Cerebellar nuclear complex (tissue), 1 donor: ENCODE measurements at regions not wholly inside any gene's neighbourhood (a gene's known extent, or its start where the extent isn't known, plus 50 kb on each side); places are given as distances from the start of the nearest gene placed in this dataset.
"Not testable (repeated sequence)": the region's sequence is repeated elsewhere in the genome, so short reads cannot be mapped to it uniquely, and the experiment has no call there.

Experiments
- DNase-seq, 2 experiments: peaks; one replicate each; lab custom pipeline; 2025; lab: John Stamatoyannopoulos, UW

DNA sequence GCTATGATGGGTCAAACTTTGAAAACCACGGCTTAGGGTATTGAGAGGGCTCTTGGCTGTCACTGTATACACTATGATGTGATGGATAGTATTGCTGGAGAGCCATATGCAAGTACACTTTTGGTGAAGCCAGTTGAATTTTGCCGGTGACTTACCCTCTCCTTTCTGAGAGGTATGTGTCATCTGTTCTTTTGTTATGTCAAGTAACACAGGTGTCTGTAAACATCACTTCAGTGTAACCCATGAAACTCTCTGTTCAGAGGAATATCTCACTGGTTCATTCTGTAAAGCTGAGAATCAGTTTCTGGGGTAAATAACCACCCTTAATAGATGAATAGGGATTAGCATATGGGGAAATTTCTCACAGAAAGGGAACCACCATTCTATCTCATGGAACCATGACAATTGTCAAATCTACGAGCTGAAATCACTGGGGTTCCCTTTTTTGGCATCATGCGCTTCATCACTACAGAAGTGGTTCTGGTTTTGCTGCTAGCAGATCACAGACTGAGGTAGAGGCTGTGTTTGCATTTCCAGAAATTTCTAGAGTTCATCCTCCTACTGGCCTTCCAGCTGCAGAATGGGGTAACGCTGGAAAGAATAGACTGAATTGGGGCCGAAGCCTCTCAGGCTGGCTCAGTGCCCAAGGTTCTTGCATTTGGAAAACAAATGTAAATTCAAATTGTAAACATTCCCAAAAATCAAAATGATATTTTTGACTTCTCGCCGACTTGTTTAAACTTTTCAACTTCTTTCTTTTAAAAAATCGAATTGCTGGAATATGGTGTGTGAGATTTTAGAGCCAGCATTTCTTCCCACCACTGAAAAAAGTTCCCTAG is 83.3 kb upstream of the CREB5 start:
- no peak for DNase-seq

GRCh38 chr7:28329661-28330363 is 82.5 kb upstream of the CREB5 start:
- no peak for DNase-seq

DNA sequence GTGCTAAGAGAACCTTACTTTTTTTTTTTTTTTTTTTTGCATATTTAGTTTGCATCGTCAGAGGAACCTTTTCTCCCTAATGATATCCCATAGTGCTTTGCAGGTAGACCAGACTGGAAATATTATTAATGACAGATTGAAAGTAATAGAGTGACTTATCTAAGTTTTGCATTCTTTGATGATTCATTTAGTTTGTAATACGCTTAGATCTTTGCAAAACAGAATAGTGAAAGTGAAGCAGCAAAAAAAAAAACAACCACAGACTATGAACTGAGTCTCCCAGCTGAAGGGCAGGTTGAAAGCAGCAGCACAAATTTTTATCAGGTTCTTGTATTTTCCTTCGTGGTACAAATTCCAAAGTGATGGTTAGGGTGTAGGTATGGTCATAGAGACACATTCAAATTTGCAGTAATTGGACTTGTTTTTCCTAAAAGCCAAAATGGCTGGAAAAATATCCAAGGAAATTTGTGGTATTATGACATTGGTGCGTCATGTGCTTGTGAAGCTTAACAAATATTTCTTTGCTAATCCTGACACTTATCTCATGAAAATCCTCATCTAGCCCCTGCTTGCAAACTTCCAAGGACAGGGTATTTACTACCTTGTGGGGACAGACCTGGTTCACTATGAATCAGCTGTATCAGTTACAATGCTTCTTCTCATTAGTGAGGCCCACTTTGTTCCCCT is 81.8 kb upstream of the CREB5 start:
- DNase-seq: no peak

DNA sequence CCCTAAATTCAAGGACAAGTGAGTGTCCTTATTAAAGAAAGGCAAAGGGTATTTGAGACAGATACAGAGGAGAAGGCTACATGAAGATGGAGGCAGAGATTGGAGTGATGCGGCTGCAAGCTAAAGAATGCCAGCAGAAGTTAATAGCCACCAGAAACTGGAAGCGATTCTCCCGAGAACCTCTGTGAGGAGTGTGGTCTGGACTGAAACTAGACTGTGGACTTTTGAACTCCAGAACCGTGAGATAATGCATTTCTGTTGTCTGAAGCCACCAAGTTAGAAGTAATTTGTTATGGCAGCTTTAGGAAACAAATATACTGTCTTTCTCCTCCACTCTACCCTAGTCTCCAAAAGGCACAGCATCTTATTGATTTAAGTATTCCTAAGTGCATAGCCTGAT is 80.3 kb upstream of the CREB5 start:
- DNase-seq: no peak

DNA sequence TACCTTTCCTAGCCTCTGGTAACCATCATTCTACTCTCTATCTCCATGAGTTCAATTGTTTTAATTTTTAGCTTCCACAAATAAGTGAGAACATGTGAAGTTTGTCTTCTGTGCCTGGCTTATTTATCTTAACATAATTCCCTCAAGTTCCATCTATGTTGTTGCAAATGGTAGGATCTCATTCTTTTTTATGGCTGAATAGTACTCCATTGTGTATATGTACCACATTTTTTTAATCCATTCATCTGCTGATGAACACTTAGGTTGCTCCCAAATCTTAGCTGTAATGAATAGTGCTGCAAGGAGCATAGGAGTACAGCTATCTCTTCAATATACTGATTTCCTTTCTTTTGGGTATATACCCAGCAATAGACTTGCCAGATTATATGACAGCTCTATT is 78.8 kb upstream of the CREB5 start:
- DNase-seq: not testable (repeated sequence)

DNA sequence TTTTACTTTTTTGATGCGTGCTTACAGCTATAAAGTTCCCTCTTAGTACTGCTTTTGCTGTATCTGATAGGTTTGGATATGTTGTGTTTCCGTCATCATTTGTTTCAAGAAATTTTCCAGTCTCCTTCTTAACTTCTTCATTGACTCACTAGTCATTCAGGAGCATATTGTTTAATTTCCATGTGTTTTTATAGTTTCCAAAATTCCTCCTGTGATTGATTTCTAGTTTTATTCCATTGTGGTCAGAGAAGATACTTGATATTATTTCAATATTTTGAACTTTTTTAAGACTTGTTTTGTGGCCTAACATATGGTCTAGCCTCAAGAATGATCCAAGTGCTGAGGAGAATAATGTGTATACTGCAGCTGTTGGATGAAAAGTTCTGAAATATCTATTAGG is 75.5 kb upstream of the CREB5 start:
- no peak for DNase-seq

DNA sequence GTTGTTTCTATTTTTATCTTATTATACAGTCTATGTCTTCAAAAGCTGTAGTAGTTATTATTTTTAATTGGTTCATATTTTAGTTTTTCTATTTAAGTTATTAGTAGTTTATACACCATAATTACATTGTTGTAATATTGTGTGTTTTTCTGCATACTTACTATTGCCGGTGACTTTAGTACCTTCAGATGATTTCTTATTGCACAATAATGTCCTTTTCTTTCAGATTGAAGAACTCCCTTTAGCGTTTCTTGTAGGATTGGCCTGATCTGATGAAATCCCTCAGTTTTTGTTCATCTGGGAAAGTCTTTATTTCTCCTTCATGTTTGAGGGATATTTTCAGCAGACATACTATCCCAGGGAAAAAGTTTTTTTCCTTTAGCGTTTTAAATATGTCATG is 74.3 kb upstream of the CREB5 start:
- DNase-seq: no peak

DNA sequence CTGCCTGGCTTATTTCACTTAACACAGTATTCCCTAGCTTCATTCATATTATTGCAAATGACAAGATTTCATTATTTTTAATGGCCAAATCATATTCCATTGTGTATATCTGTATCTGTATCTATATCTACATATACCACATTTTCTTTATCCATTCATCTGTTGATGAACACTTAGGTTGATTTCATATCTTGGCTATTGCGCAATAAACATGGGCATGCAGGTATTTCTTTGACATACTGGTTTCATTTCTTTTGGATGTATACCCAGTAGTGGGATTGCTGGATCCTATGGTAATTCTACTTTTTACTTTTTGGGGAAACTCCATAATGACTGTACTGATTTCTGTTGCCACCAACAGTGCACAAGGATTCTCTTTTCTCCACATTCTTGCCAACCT is 68.9 kb upstream of the CREB5 start:
- DNase-seq: no peak

DNA sequence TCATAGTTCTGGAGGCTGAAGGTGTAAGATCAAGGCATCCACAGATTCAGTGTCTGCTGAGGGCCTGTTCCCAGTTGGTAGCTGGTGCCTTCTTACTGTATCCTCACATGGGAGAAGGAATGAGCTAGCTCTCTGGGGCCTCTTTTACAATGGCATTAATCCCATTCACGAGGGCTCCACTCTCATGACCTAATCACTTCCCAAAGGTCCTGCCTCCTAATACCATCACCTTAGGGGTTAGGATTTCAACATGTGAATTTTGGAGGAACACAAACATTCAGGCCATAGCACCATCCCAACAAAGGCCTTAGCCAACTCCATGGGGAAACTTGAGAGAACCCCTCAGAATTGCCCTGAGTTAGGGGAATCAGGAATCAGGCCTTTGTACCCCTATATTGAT is 66.1 kb upstream of the CREB5 start:
- DNase-seq: no peak

DNA sequence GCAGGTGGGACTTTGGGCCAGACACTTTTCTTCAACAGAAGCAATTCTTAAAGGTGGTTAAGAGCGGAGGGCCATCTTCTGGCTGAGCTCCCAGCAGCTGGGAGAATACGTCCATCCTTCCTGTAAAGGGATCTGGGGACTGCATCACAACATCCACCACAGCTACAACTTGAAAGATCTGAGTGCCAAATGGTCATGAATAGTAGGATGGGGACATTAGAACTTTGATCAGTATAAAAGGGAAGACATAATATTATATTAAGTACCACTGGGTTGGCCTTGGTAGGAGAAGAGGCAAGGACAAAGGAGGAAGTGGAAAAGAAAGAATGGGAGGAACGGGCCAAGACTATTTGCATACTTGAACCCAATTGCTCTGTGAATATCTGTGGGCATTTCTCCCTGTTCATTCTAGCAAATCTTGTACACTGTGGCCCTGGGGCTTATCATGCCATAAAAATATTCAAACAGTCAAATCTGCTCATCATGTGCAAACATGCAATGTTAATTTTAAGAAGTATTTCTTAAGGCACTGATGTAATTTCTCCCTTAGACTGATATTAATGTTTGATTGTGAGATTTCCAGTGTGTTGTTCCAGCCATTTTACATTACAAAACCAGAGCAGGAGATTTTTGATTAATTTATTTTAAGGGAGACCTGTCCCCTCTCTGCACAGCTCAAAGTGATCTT is 65.5 kb upstream of the CREB5 start:
- DNase-seq: no peak

GRCh38 chr7:28347475-28348318 is 64.6 kb upstream of the CREB5 start:
- no peak for DNase-seq

DNA sequence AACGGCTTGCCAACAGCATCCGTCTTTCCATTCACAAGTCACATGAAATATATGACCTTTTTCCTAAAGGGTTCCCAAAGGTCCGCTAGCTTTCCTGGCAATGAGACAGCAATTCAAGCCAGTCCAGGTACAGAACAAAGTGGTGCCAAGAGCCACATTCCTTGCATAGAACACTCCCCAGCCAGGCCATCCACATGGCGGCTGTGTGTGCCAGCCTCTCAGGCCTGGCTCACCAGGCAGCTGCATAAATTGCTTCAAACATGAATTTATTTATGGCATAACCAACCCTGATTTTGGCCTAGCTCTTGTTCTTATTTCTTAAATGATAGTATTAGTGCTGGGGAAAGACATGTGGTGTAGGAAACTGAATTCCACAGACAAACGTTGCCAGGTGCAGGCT is 63.7 kb upstream of the CREB5 start:
- peak in 1 of 2 experiments; percentile 16 for DNase-seq

- DNase-seq: no peak
Measured at GRCh38 chr7:28349637-28350036, 62.7 kb upstream of the CREB5 start.

DNA sequence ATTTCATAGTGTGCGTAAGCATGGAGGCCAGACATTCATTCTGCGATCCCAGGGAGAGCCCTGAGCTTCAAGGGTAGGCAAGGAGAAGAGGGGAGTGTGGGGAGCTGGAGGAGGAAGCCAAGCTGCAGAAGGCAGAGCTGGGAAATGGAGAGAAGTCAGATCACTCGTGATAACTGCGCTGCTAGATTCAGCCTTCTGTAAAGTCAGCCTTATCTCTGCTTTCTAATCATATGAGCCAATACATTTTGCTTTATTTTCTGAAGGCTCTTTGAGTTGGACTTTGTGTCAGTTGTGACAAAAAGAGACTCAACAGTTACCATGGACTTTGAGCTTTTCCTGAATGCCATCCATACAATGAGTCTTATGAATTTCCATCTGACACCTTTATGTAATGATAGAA is 61.7 kb upstream of the CREB5 start:
- no peak for DNase-seq

DNA sequence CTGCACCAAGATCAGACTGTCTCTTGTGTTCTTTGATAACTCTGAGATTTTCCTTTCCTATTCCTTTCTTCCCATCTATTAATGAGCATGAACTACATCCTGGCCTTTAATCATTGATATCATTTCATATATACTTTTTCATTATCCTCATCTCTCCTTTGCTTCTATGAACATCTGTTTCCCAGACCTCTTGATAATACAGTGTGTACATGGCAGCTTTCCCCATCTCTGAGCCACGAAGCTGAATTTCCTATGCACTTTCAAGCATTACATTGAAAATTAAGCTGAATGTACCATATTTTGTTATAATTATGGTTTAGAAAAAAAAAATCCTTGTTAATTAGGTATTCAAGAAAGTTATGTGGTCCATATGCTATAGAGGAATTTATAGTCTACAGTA is 60.9 kb upstream of the CREB5 start:
- no peak for DNase-seq

DNA sequence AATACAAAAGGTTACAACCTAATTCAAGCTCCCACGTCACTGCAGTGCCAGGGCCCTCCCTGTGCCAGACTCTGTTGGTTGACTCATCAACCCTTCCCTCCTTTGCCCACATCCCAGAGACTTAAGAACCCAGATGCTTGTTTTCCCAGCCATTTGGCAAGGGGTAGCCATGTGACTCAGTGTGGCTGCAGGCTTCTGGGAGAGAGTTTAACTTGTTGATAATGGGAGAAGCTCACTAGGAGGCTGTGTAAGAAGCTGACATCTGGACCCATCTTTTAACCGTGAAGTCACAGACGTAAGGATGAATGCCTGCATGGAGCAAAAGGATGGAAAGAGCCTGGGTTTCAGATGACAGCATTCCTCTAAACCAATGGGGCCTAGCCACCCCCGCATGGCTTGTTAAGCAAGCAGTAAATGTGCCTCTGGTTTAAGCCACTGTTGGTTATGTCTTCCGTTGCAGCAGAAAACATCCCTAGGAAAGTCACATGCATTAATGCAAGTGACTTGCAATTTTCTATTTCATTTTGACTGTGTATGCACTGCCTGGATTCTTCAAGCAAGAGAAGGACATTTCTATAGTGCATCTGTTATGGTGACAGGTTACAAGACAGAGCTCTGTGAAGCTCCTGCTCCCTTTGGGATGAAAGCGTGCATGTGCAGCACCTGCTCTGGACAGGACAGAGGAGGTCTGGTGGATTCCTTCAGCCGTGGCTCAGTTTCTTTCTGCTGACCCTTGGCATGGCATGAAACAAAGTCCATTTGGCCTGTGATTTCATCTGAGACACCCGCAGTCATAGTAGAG is 57.5 kb upstream of the CREB5 start:
- no peak for DNase-seq

DNA sequence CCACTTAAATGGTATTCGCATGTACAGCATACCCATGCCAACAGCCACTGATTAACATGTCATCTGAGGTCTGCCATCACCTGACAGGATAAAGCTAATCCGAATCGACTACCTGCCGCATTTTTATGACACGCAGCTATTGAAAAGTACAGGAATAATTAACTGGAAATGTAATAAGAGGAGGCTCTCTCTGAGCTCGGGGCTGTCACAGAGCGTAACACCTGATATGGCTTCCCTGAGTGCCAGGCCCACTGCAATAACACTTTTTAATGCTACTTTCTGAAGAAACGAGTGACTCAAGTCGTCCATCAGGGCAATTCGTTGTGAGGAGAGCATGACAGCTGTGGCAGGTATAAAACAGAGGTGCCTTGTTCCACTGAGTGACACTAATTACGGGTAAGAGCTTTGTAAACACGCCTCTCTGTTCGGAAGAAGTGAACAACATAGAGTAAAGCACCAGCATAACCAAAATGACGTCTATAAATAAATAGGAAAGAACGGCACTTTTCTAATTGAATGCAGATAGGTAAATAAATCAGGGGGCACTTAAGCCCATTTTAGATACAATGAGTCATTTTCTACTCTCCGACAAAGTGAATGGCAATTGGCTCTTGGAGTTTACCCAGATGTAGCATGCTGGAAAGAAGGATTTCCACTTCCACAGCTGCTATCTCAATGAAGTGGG is 56.5 kb upstream of the CREB5 start:
- DNase-seq: no peak

GRCh38 chr7:28356619-28357018 is 55.7 kb upstream of the CREB5 start:
- DNase-seq: no peak

DNA sequence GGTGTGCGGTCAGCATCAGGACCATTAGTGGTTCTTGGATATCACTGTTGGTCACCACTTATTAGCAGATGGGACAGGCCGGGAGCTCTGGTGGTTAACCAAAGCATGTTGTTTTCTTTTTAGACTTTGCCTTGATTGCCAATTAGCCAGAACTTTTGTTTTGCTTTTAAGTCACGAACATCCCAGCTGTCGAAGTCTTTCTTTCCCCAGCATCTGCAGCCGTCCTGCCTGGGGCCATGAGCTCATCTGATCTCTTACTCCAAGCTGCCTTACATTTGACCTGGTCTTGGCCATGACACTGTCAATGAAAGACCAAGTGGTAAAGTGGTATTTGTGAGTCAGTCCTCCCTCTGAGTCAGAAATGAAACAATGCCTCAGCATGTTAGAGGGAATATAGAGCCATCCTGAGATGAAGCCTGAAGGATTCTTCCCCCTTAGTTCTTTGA is 53.9 kb upstream of the CREB5 start:
- DNase-seq: no peak

- DNase-seq: no peak
Measured at GRCh38 chr7:28360739-28361138, 51.6 kb upstream of the CREB5 start.
